A549 (cell line): ENCODE measurements at regions not wholly inside any gene's neighbourhood (a gene's known extent, or its start where the extent isn't known, plus 50 kb on each side); places are given as distances from the start of the nearest gene placed in this dataset.

Experiments used
- BHLHE40 ChIP-seq: IDR thresholded peaks from 2 replicates; pipeline ENCODE4 v1.6.1; 2012; ENCODE audit warnings: low read depth, low read length, inconsistent platforms
- HEYL ChIP-seq: fragments of 250-450 bp; sonication (Bioruptor Pico); IDR thresholded peaks from 2 replicates; pipeline ENCODE4 v1.8.0; 2021; ENCODE audit warnings: mild to moderate bottlenecking, moderate library complexity
- JUN ChIP-seq, 2 experiments: fragments of >200 bp; sonication (Bioruptor Twin); formaldehyde crosslinking; IDR thresholded peaks; 2 replicates in 1 of 2; 3 replicates in 1 of 2; pipeline ENCODE4 v1.6.1; 2016 to 2017
- MYC ChIP-seq: IDR thresholded peaks from 2 replicates; pipeline ENCODE4 v1.6.1; 2012; ENCODE audit warnings: mild to moderate bottlenecking, inconsistent platforms, low read length, improper control_type of control experiment, borderline replicate concordance
- NFE2L2 ChIP-seq: fragments of 150-350 bp; conservative IDR thresholded peaks from 2 replicates; pipeline ENCODE4 v1.6.1; 2014; ENCODE audit warnings: low read length
- NR3C1 ChIP-seq: fragments of >200 bp; sonication (Bioruptor Twin); formaldehyde crosslinking; IDR thresholded peaks from 3 replicates; pipeline ENCODE4 v1.6.1; 2017
- POLR2A ChIP-seq: IDR thresholded peaks from 2 replicates; pipeline ENCODE4 v1.6.1; 2012; ENCODE audit warnings: mild to moderate bottlenecking, low read length
- RAD21 ChIP-seq, 2 experiments: fragments of >200 bp in 1 of 2; sonication (Bioruptor Twin) in 1 of 2; formaldehyde crosslinking in 1 of 2; IDR thresholded peaks in 1 of 2; conservative IDR thresholded peaks in 1 of 2; 2 replicates in 1 of 2; 3 replicates in 1 of 2; pipeline ENCODE4 v1.6.1; 2012 to 2018; ENCODE audit warnings: inconsistent platforms in 1 of 2
- TP53 ChIP-seq: fragments of 250-450 bp; sonication (Bioruptor Pico); IDR thresholded peaks from 2 replicates; pipeline ENCODE4 v1.5.0; 2021; ENCODE audit warnings: mild to moderate bottlenecking, moderate library complexity
- TF ChIP-seq, protein P1 (sequence below): fragments of >200 bp; sonication (Bioruptor Twin); formaldehyde crosslinking; IDR thresholded peaks from 3 replicates; pipeline ENCODE4 v1.5.1; 2016
- TF ChIP-seq, protein P2 (sequence below): IDR thresholded peaks from 2 replicates; pipeline ENCODE4 v1.6.1; 2012
- TF ChIP-seq, protein P3 (sequence below): fragments of 450-650 bp; IDR thresholded peaks from 2 replicates; pipeline ENCODE4 v1.6.1; 2014; ENCODE audit warnings: antibody characterized with exemption

DNA sequence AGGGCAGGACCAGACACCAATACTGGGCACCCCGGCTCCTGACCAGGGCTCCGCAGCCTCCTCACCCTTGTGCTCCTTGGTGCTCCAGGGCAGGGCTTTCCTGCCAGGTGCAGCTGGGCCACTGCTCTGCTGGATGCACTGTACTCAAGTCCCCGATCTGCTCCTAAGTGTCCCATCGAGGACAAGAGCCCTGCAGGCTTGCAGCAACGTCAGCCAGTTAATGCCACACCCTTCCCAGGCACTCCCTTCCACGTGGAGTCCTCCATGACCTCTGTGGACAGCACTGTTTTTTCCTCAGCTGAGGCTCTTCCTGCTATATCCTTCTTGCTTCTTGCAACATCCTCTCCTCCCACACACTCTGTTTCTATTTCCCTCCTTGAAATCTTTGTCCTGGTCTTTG is 94.0 kb upstream of the NGF start:
- TF ChIP-seq POLR2A (no peak), TP53 (CRISPR knock-in tag) (no peak), MYC (no peak), HEYL (CRISPR knock-in tag) (no peak), JUN (IDR thresholded peaks at IDR 0.05) (no peak), NFE2L2 (no peak), RAD21 (conservative IDR thresholded peaks at IDR 0.05 in 1 of 2, IDR thresholded peaks at IDR 0.05 in 1 of 2) (no peak), NR3C1 (no peak), BHLHE40 (no peak)
- TF ChIP-seq, protein P1, sequence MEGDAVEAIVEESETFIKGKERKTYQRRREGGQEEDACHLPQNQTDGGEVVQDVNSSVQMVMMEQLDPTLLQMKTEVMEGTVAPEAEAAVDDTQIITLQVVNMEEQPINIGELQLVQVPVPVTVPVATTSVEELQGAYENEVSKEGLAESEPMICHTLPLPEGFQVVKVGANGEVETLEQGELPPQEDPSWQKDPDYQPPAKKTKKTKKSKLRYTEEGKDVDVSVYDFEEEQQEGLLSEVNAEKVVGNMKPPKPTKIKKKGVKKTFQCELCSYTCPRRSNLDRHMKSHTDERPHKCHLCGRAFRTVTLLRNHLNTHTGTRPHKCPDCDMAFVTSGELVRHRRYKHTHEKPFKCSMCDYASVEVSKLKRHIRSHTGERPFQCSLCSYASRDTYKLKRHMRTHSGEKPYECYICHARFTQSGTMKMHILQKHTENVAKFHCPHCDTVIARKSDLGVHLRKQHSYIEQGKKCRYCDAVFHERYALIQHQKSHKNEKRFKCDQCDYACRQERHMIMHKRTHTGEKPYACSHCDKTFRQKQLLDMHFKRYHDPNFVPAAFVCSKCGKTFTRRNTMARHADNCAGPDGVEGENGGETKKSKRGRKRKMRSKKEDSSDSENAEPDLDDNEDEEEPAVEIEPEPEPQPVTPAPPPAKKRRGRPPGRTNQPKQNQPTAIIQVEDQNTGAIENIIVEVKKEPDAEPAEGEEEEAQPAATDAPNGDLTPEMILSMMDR = no peak
- TF ChIP-seq, protein P2, sequence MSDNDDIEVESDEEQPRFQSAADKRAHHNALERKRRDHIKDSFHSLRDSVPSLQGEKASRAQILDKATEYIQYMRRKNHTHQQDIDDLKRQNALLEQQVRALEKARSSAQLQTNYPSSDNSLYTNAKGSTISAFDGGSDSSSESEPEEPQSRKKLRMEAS = no peak
- TF ChIP-seq, protein P3, sequence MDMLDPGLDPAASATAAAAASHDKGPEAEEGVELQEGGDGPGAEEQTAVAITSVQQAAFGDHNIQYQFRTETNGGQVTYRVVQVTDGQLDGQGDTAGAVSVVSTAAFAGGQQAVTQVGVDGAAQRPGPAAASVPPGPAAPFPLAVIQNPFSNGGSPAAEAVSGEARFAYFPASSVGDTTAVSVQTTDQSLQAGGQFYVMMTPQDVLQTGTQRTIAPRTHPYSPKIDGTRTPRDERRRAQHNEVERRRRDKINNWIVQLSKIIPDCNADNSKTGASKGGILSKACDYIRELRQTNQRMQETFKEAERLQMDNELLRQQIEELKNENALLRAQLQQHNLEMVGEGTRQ = no peak
